OCI-LY7 (cell line): ENCODE measurements at regions not wholly inside any gene's neighbourhood (a gene's known extent, or its start where the extent isn't known, plus 50 kb on each side); places are given as distances from the start of the nearest gene placed in this dataset.
A peak's percentile ranks its signal among the peaks of the same experiment; 100 is the strongest.

ENCODE experiments used
- BruUV-seq: library from RNA; stranded (reverse); fragments of 400-500 nt; replicated peaks from 2 replicates; lab custom pipeline; 2021; lab: Mats Ljungman, UMichigan
- CTCF ChIA-PET: fragments of 300-600 bp; sonication (Branson Sonifier 250); formaldehyde crosslinking; loops from one replicate; lab custom pipeline; 2022; ENCODE audit warnings: antibody characterized with exemption; ENCODE audit not compliant: unreplicated experiment; lab: Charles Lee
- POLR2A ChIA-PET: fragments of 300-600 bp; sonication (Branson Sonifier 250); formaldehyde crosslinking; loops from one replicate; lab custom pipeline; 2022; ENCODE audit warnings: antibody characterized with exemption; lab: Charles Lee
- DNase-seq: peaks from one replicate; pipeline ENCODE4 v3.0.0-alpha.2; 2015; ENCODE audit warnings: low spot score
- H2AFZ ChIP-seq: fragments of 200-600 bp; sonication (generic), shearing (Covaris generic); 2 replicates; pipeline ENCODE4 v1.6.1; 2014; ENCODE audit warnings: mild to moderate bottlenecking, antibody characterized with exemption, low read length, moderate library complexity
- H3K27ac ChIP-seq: fragments of 200-600 bp; sonication (generic); 2 replicates; pipeline ENCODE4 v1.5.1; 2014; ENCODE audit warnings: mixed run types, low read depth, mild to moderate bottlenecking, moderate library complexity, low read length, inconsistent platforms; ENCODE audit not compliant: poor library complexity, severe bottlenecking
- H3K36me3 ChIP-seq: fragments of 200-600 bp; sonication (generic); 2 replicates; pipeline ENCODE4 v1.6.1; 2014; ENCODE audit warnings: mild to moderate bottlenecking, antibody characterized with exemption, low read length, moderate library complexity, mixed read lengths; ENCODE audit not compliant: insufficient read depth
- H3K4me1 ChIP-seq: fragments of 200-600 bp; sonication (generic); 2 replicates; pipeline ENCODE4 v1.5.1; 2014; ENCODE audit warnings: mild to moderate bottlenecking, low read length; ENCODE audit not compliant: insufficient read depth, poor library complexity, severe bottlenecking
- H3K4me2 ChIP-seq: fragments of 200-600 bp; sonication (generic); 2 replicates; pipeline ENCODE4 v1.6.1; 2014; ENCODE audit warnings: mild to moderate bottlenecking, low read length
- H3K4me3 ChIP-seq: fragments of 200-600 bp; sonication (generic); 2 replicates; pipeline ENCODE4 v1.5.1; 2014; ENCODE audit warnings: mild to moderate bottlenecking, low read depth, low read length; ENCODE audit not compliant: poor library complexity, severe bottlenecking
- H3K79me2 ChIP-seq: fragments of 200-600 bp; sonication (generic); 2 replicates; pipeline ENCODE4 v1.6.1; 2016; ENCODE audit warnings: low read depth, mild to moderate bottlenecking, low read length, moderate library complexity, mixed read lengths; ENCODE audit not compliant: insufficient read depth
- H3K9me2 ChIP-seq: fragments of 200-600 bp; sonication (generic); 2 replicates; pipeline ENCODE4 v1.6.1; 2016; ENCODE audit warnings: mild to moderate bottlenecking, low read length, mixed read lengths; ENCODE audit not compliant: insufficient read depth
- H3K9me3 ChIP-seq: fragments of 200-600 bp; sonication (generic); 2 replicates; pipeline ENCODE4 v1.6.1; 2014; ENCODE audit warnings: mild to moderate bottlenecking, mixed run types, low read length, mixed read lengths
- H4K20me1 ChIP-seq: fragments of 200-600 bp; sonication (generic); 2 replicates; pipeline ENCODE4 v1.6.1; 2014; ENCODE audit warnings: mild to moderate bottlenecking, antibody characterized with exemption, low read length, moderate library complexity, mixed read lengths; ENCODE audit not compliant: insufficient read depth
- EZH2phosphoT487 ChIP-seq: fragments of 200-600 bp; sonication (generic); IDR thresholded peaks from 2 replicates; pipeline ENCODE4 v1.6.1; 2018; ENCODE audit warnings: low read depth, borderline replicate concordance, mild to moderate bottlenecking, mixed run types, antibody characterized with exemption, low read length, moderate library complexity, mixed read lengths
- intact Hi-C: fragments of 100-400 bp; cut with micrococcal nuclease; formaldehyde crosslinking; loops from one replicate; pipeline ENCODE4 v1.10.0; 2022; ENCODE audit not compliant: unreplicated experiment
- TF ChIP-seq, protein P1 (sequence below): fragments of 200-600 bp; sonication (generic); conservative IDR thresholded peaks from 2 replicates; pipeline ENCODE4 v1.5.1; 2014; ENCODE audit warnings: mild to moderate bottlenecking, antibody characterized with exemption, low read length, moderate library complexity, mixed read lengths

DNA sequence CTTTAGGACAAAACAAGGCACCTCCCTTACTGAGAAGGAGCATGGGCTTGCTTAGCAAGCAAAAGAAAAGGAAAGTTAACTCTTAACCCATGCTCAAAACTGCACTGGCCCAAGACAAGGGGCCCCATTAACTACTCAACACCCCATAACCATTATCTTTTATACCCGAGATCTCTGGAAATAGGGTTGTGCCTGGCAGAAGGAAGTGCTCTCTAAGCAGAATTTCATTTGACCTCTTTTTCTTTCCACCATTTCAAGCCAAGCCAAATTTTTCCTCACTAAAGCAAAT lies 167.2 kb downstream of the RASEF start:
- Histone ChIP-seq H3K4me3 (no peak overlapping the region), H3K9me3 (no peaks in the 10 kb centered on the region), H2AFZ (no peak overlapping the region), H3K36me3 (no peaks in the 10 kb centered on the region), H3K27ac (no peak overlapping the region), H3K9me2 (no peaks in the 10 kb centered on the region), H3K79me2 (no peaks in the 10 kb centered on the region), H3K4me2 (no peak overlapping the region), H4K20me1 (no peaks in the 10 kb centered on the region), H3K4me1 (no peaks in the 10 kb centered on the region)
- no peak for TF ChIP-seq EZH2phosphoT487
- TF ChIP-seq, protein P1, sequence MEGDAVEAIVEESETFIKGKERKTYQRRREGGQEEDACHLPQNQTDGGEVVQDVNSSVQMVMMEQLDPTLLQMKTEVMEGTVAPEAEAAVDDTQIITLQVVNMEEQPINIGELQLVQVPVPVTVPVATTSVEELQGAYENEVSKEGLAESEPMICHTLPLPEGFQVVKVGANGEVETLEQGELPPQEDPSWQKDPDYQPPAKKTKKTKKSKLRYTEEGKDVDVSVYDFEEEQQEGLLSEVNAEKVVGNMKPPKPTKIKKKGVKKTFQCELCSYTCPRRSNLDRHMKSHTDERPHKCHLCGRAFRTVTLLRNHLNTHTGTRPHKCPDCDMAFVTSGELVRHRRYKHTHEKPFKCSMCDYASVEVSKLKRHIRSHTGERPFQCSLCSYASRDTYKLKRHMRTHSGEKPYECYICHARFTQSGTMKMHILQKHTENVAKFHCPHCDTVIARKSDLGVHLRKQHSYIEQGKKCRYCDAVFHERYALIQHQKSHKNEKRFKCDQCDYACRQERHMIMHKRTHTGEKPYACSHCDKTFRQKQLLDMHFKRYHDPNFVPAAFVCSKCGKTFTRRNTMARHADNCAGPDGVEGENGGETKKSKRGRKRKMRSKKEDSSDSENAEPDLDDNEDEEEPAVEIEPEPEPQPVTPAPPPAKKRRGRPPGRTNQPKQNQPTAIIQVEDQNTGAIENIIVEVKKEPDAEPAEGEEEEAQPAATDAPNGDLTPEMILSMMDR, result no peak
- no TSS peak for BruUV-seq
- intact Hi-C loops, result no loop called here
- DNase-seq, result no peak
- ChIA-PET POLR2A (no interaction called here), CTCF (no interaction called here)

DNA sequence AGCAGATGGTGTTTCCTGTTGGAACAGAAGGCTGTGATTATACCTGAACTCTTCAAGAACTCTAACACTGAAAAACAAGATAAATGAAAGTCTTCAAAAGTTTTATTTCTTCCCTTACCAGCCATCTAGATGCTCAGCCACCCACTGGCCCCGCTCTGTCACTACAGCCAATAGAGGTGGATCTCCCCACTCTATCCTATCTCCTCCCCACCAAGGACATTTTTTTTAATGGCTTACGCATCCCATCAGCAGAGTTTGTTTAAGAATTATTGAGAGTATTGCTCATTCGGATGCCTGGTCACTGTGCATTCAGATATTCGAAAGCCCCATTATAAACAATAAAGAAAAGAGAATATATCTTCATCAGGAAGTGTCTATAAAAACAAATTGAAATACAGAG lies 159.4 kb downstream of the RASEF start:
- Histone ChIP-seq H3K79me2 (no peaks in the 10 kb centered on the region), H3K4me1 (no peaks in the 10 kb centered on the region), H3K9me2 (no peaks in the 10 kb centered on the region), H3K27ac (no peak overlapping the region), H3K9me3 (no peaks in the 10 kb centered on the region), H3K4me2 (no peak overlapping the region), H2AFZ (no peak overlapping the region), H3K36me3 (no peaks in the 10 kb centered on the region), H4K20me1 (no peaks in the 10 kb centered on the region), H3K4me3 (no peak overlapping the region)
- no TSS peak for BruUV-seq
- ChIA-PET POLR2A (interaction anchor here (0.7 kb wide), 1 partner anchor 300 kb away, joined by 3 read pairs; no protein-coding TSS in a partner anchor), CTCF (no interaction called here)
- intact Hi-C loops, result no loop called here
- TF ChIP-seq EZH2phosphoT487, result no peak
- TF ChIP-seq, protein P1, result 0 out of 2 replicates have a peak, but pooled peaks have one; percentile 25
- no peak for DNase-seq

DNA sequence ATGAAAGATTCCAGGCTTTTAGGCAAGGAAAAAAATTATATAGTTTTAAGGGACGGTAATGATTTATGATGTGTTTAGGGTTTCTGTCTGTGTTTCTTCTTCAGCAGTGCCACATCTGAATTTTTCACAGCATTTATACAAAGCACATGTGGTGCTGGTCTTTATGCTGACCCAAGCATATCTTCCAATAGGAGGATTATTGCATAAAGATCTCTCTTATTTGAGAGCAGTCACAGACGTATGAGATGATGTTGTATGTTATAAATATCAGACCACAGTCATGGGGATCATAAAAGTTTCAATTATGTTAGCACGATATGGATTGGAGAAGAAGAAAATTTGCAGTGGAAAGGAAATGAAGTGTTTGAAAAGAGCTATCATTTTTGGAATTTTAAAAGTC lies 150.9 kb downstream of the RASEF start:
- H3K36me3 ChIP-seq, result no peaks in the 10 kb centered on the region
- H3K9me2 ChIP-seq, result no peaks in the 10 kb centered on the region
- H3K27ac ChIP-seq, result no peak overlapping the region
- no peak overlapping the region for H3K4me2 ChIP-seq
- CTCF ChIA-PET, result interaction anchor here (0.8 kb wide), 1 partner anchor 12 kb away, joined by 3 read pairs; no protein-coding TSS in a partner anchor
- no TSS peak for BruUV-seq
- intact Hi-C loops, result no loop called here
- no peaks in the 10 kb centered on the region for H3K79me2 ChIP-seq
- H3K4me3 ChIP-seq, result no peak overlapping the region
- no peak for DNase-seq
- no peaks in the 10 kb centered on the region for H4K20me1 ChIP-seq
- no peaks in the 10 kb centered on the region for H3K9me3 ChIP-seq
- TF ChIP-seq, protein P1, result no peak
- TF ChIP-seq EZH2phosphoT487, result no peak
- POLR2A ChIA-PET, result no interaction called here
- no peaks in the 10 kb centered on the region for H3K4me1 ChIP-seq
- H2AFZ ChIP-seq, result no peak overlapping the region
